Endothelial cell of umbilical vein (primary cell): ENCODE measurements at regions not wholly inside any gene's neighbourhood (a gene's known extent, or its start where the extent isn't known, plus 50 kb on each side); places are given as distances from the start of the nearest gene placed in this dataset.

Experiments
- BruUV-seq: library from RNA; stranded (reverse); fragments of 400-500 nt; replicated peaks from 2 replicates; lab custom pipeline; 2021; lab: Mats Ljungman, UMichigan
- CTCF ChIA-PET: fragments of 300-600, 350-600 bp; sonication (Branson Sonifier 250); formaldehyde crosslinking; loops from one replicate; lab custom pipeline; 2021; ENCODE audit warnings: antibody characterized with exemption, inconsistent platforms; lab: Charles Lee
- POLR2A ChIA-PET: fragments of 300-600, 350-600 bp; sonication (Branson Sonifier 250); formaldehyde crosslinking; loops from one replicate; lab custom pipeline; 2021; ENCODE audit warnings: antibody characterized with exemption, inconsistent platforms; lab: Charles Lee
- DNase-seq: peaks from one replicate; pipeline ENCODE4 v3.0.0-alpha.2; 2011; ENCODE audit warnings: low read depth, low spot score
- FAIRE-seq: peaks from 2 replicates; lab custom pipeline; 2011; peaks lifted over from hg19 to GRCh38; lab: Jason Lieb, UNC
- H2AFZ ChIP-seq: 2 replicates; pipeline ENCODE4 v1.6.0; 2012; ENCODE audit warnings: low read depth, low read length, control low read depth, inconsistent platforms
- H3K27ac ChIP-seq: 2 replicates; pipeline ENCODE4 v1.5.1; 2011; ENCODE audit warnings: low read depth, mild to moderate bottlenecking, control low read depth, low read length, moderate library complexity; ENCODE audit not compliant: insufficient read depth
- H3K27me3 ChIP-seq, 2 experiments: 2 replicates each; pipeline versions ENCODE4 v1.6.0 to v1.6.1; 2011; ENCODE audit warnings: low read length in 2 of 2, mixed read lengths in 1 of 2; ENCODE audit not compliant: control insufficient read depth in 2 of 2, insufficient read depth in 2 of 2
- H3K36me3 ChIP-seq, 2 experiments: 2 replicates in 1 of 2; 3 replicates in 1 of 2; pipeline ENCODE4 v1.5.1; 2011; ENCODE audit warnings: low read length in 2 of 2, mild to moderate bottlenecking in 1 of 2, moderate library complexity in 1 of 2; ENCODE audit not compliant: control insufficient read depth in 2 of 2, insufficient read depth in 2 of 2; ENCODE audit errors: extremely low read depth in 1 of 2
- H3K4me1 ChIP-seq: 3 replicates; pipeline ENCODE4 v1.5.1; 2011; ENCODE audit warnings: mild to moderate bottlenecking, low read length; ENCODE audit not compliant: control insufficient read depth, insufficient read depth; ENCODE audit errors: extremely low read depth
- H3K4me2 ChIP-seq: 2 replicates; pipeline ENCODE4 v1.6.1; 2011; ENCODE audit warnings: low read length, control low read depth, mixed read lengths; ENCODE audit not compliant: insufficient read depth
- H3K4me3 ChIP-seq, 3 experiments: fragments of 200-600 bp in 1 of 3; sonication (generic), shearing (Covaris generic) in 1 of 3; replicated peaks in 1 of 3; 2 replicates each; pipeline ENCODE4 v1.5.1; 2011 to 2016; ENCODE audit warnings: control low read depth in 3 of 3, low read length in 3 of 3, mild to moderate bottlenecking in 2 of 3, inconsistent platforms in 1 of 3, low read depth in 1 of 3, moderate library complexity in 1 of 3; ENCODE audit not compliant: insufficient read depth in 1 of 3
- H3K79me2 ChIP-seq: 2 replicates; pipeline ENCODE4 v1.6.0; 2012; ENCODE audit warnings: low read length, inconsistent platforms; ENCODE audit not compliant: control insufficient read depth, insufficient read depth
- H3K9ac ChIP-seq: replicated peaks from 2 replicates; pipeline ENCODE3; 2011; ENCODE audit warnings: low read length, control low read depth; ENCODE audit not compliant: insufficient read depth; ENCODE audit errors: extremely low read depth
- H3K9me1 ChIP-seq: replicated peaks from 3 replicates; pipeline ENCODE4 v1.6.0; 2011; ENCODE audit warnings: mild to moderate bottlenecking, low read length; ENCODE audit not compliant: control insufficient read depth, insufficient read depth; ENCODE audit errors: extremely low read depth
- H3K9me3 ChIP-seq: replicated peaks from 2 replicates; pipeline ENCODE4 v1.5.1; 2012; ENCODE audit warnings: low read length, inconsistent platforms; ENCODE audit not compliant: control insufficient read depth, insufficient read depth
- H4K20me1 ChIP-seq: replicated peaks from 2 replicates; pipeline ENCODE3; 2011; ENCODE audit warnings: mild to moderate bottlenecking, low read length; ENCODE audit not compliant: control insufficient read depth, insufficient read depth; ENCODE audit errors: extremely low read depth
- CTCF ChIP-seq, 2 donors: IDR thresholded peaks; 1 replicate in 1 of 2; 2 replicates in 1 of 2; pipeline ENCODE4 v1.5.1; 2011; ENCODE audit warnings: low read length in 2 of 2, mild to moderate bottlenecking in 2 of 2, moderate library complexity in 2 of 2, control low read depth in 1 of 2, inconsistent platforms in 1 of 2, low read depth in 1 of 2; ENCODE audit not compliant: insufficient read depth in 1 of 2; ENCODE audit errors: extremely low read depth in 1 of 2
- EZH2 ChIP-seq: IDR thresholded peaks from 2 replicates; pipeline ENCODE4 v1.6.1; 2012; ENCODE audit warnings: borderline replicate concordance, low read depth, mild to moderate bottlenecking, moderate library complexity, low read length, inconsistent platforms; ENCODE audit not compliant: severe bottlenecking
- FOS ChIP-seq: IDR thresholded peaks from 2 replicates; pipeline ENCODE4 v1.6.1; 2011; ENCODE audit warnings: mild to moderate bottlenecking, low read length, moderate library complexity, borderline replicate concordance; ENCODE audit not compliant: insufficient read depth
- GATA2 ChIP-seq: IDR thresholded peaks from 2 replicates; pipeline ENCODE4 v1.7.0; 2011; ENCODE audit warnings: low read depth, mild to moderate bottlenecking, moderate library complexity, mixed read lengths, low read length; ENCODE audit not compliant: insufficient read length, insufficient read depth
- JUN ChIP-seq: IDR thresholded peaks from 2 replicates; pipeline ENCODE4 v1.6.1; 2011; ENCODE audit warnings: borderline replicate concordance, low read depth; ENCODE audit not compliant: insufficient read length, insufficient read depth
- MAX ChIP-seq: IDR thresholded peaks from 2 replicates; pipeline ENCODE4 v1.6.1; 2011; ENCODE audit not compliant: insufficient read depth, insufficient read length
- MYC ChIP-seq: IDR thresholded peaks from one replicate; pipeline ENCODE4 v1.6.1; 2011; ENCODE audit warnings: mild to moderate bottlenecking, low read depth, low read length
- POLR2A ChIP-seq: IDR thresholded peaks from 2 replicates; pipeline ENCODE4 v1.6.1; 2012; ENCODE audit warnings: low read depth, mild to moderate bottlenecking, control low read depth, low read length
- POLR2AphosphoS5 ChIP-seq: IDR thresholded peaks from 2 replicates; pipeline ENCODE4 v1.6.1; 2012; ENCODE audit warnings: low read depth, mild to moderate bottlenecking, control low read depth, low read length, moderate library complexity; ENCODE audit not compliant: insufficient read depth
- dilution Hi-C: fragments of 300-500 bp; cut with MboI; formaldehyde crosslinking; loops from one replicate; pipeline ENCODE4 v1.15.0; 2019; ENCODE audit warnings: low sequenced_read_pairs; ENCODE audit not compliant: extremely low pct_ligation_motif_present
- intact Hi-C: fragments of 100-400 bp; cut with micrococcal nuclease; formaldehyde crosslinking; loops from one replicate; pipeline ENCODE4 v1.10.0; 2022

DNA sequence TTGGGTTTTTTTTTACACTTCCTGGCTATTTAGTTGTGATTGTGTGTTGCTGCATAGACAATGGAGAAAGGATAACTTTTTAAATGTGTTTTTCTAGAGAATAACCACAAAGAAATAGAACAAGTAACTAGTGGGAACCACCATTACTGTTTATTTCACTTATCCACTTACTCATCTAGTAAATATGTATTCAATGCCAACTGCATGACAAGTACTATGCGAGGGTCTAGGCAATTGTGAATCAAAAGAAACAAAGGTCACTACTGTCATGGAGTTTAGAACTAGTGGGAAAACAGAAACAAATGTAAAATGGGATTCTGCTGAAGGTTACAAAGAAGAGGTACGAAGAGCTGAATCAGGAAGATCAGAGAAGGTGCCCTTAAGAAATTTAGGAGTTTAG, 600.9 kb upstream of the ROBO2 start:
- Histone ChIP-seq H3K4me1 (no peaks in the 10 kb centered on the region), H2AFZ (no peak overlapping the region), H3K36me3 (no peaks in the 10 kb centered on the region), H3K9me3 (peaks cover 10% of the 10 kb centered on the region), H3K9ac (no peak overlapping the region), H3K9me1 (no peaks in the 10 kb centered on the region), H3K27me3 (no peaks in the 10 kb centered on the region), H4K20me1 (no peaks in the 10 kb centered on the region), H3K79me2 (no peaks in the 10 kb centered on the region), H3K27ac (no peak overlapping the region), H3K4me2 (no peak overlapping the region), H3K4me3 (no peak overlapping the region)
- TF ChIP-seq CTCF (IDR thresholded peaks at IDR 0.05; ENCODE audit: extremely low read depth in 1 of 2, insufficient read depth in 1 of 2, low read depth in 1 of 2, low read length in 2 of 2) (no peak), MYC (no peak), POLR2AphosphoS5 (no peak), JUN (no peak), EZH2 (no peak), POLR2A (no peak)
- CTCF ChIA-PET, result no interaction called here
- POLR2A ChIA-PET, result no interaction called here
- intact Hi-C loops (no loop called here), dilution Hi-C loops (no loop called here)
- DNase-seq (no peak), FAIRE-seq (no peak)
- BruUV-seq, result no TSS peak

- Histone ChIP-seq H3K4me3 (no peak overlapping the region), H3K4me2 (no peak overlapping the region), H3K79me2 (no peaks in the 10 kb centered on the region), H3K27ac (no peak overlapping the region), H2AFZ (no peak overlapping the region), H3K36me3 (no peaks in the 10 kb centered on the region), H3K9me3 (peaks cover 11% of the 10 kb centered on the region), H3K9ac (no peak overlapping the region), H3K4me1 (no peaks in the 10 kb centered on the region), H3K9me1 (no peaks in the 10 kb centered on the region), H4K20me1 (no peaks in the 10 kb centered on the region), H3K27me3 (no peaks in the 10 kb centered on the region)
- dilution Hi-C loops (no loop called here), intact Hi-C loops (no loop called here)
- ChIA-PET CTCF (no interaction called here), POLR2A (no interaction called here)
- FAIRE-seq (no peak), DNase-seq (no peak)
- TF ChIP-seq POLR2A, result no peak
- no peak for TF ChIP-seq POLR2AphosphoS5
- no peak for TF ChIP-seq JUN
- TF ChIP-seq MYC, result no peak
- TF ChIP-seq GATA2, result no peak
- no peak for TF ChIP-seq EZH2
- TF ChIP-seq MAX, result no peak
- TF ChIP-seq CTCF (IDR thresholded peaks at IDR 0.05; ENCODE audit: extremely low read depth in 1 of 2, insufficient read depth in 1 of 2, low read depth in 1 of 2, low read length in 2 of 2), result no peak
- TF ChIP-seq FOS, result no peak
- no TSS peak for BruUV-seq
Observed at GRCh38 chr3:76442374-76442915, 597.5 kb upstream of the ROBO2 start.
